ENCODE measurements at regions not wholly inside any gene's neighbourhood (a gene's known extent, or its start where the extent isn't known, plus 50 kb on each side); places are given as distances from the start of the nearest gene placed in this dataset.
A peak's percentile ranks its signal among the peaks of the same experiment; 100 is the strongest.

DNA sequence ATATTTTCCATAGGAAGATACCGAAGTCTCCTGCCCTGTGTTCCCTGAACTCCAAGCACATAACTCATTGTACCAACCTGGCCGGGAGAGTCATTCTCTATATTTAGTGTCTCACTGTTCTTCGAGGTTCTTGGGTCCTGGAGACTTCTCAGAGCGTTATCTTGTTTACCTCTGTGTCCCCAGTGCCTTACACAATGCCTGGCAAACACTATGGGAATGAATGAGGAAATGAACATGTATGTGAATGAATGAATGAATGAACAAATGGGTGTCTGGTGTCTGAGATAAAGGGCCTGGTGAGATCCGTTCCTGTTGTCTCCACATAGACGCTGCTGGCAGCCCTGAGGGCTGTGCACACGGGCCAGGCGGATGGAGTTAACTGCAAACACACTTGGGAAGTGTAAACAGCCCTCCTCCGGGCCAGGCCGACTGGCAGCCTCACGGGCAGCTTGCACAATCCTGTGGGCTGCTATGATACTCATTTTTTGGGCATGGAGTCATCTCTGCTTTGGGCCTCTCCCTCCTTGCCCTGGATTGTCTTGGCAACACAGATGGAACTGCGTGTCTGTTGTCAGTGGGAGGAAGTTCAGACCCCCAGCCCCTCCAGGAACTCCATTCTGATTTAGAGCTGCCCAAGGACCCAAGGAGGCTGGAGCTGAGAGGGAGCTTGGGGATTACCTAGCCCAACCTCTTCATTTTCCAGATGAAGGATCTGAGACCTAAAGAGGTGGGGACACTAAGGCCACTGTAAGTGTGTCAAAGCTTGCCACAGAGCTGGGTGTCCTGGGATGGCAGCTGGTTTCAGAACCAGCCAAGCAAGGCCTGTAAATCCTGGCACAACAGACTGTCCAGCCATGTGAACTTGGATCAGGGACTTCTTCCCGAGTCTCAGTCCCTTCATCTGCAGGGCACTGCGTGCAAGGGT is 124.4 kb downstream of the INHBB start (continued):
- 0 out of 2 replicates have a peak, but pooled peaks have one; percentile 49 for TF ChIP-seq TP53 (CRISPR knock-in tag; conservative IDR thresholded peaks at IDR 0.05)
- TF ChIP-seq, protein P1, sequence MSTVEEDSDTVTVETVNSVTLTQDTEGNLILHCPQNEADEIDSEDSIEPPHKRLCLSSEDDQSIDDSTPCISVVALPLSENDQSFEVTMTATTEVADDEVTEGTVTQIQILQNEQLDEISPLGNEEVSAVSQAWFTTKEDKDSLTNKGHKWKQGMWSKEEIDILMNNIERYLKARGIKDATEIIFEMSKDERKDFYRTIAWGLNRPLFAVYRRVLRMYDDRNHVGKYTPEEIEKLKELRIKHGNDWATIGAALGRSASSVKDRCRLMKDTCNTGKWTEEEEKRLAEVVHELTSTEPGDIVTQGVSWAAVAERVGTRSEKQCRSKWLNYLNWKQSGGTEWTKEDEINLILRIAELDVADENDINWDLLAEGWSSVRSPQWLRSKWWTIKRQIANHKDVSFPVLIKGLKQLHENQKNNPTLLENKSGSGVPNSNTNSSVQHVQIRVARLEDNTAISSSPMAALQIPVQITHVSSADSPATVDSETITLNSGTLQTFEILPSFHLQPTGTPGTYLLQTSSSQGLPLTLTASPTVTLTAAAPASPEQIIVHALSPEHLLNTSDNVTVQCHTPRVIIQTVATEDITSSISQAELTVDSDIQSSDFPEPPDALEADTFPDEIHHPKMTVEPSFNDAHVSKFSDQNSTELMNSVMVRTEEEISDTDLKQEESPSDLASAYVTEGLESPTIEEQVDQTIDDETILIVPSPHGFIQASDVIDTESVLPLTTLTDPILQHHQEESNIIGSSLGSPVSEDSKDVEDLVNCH (CRISPR knock-in tag; IDR thresholded peaks at IDR 0.05), result 0 out of 2 replicates have a peak, but pooled peaks have one; percentile 77
- peak; percentile 67; the same call in 1 of the 2 replicates for TF ChIP-seq ZBTB3 (CRISPR knock-in tag; IDR thresholded peaks at IDR 0.05; ENCODE audit: borderline replicate concordance, low read depth)
- peak; percentile 71 for TF ChIP-seq IRF2 (CRISPR knock-in tag; IDR thresholded peaks at IDR 0.05)
- peak; percentile 80; the same call in 1 of the 2 replicates for TF ChIP-seq ZNF317 (CRISPR knock-in tag; IDR thresholded peaks at IDR 0.05)
- no peak for TF ChIP-seq MAZ (IDR thresholded peaks at IDR 0.05; ENCODE audit: borderline replicate concordance, low read depth, low read length)
- no peak for TF ChIP-seq MAZ (CRISPR knock-in tag; IDR thresholded peaks at IDR 0.05; ENCODE audit: low read depth)
- peak; percentile 98 for TF ChIP-seq FOXO1 (CRISPR knock-in tag; IDR thresholded peaks at IDR 0.05)
- TF ChIP-seq YY1 (IDR thresholded peaks at IDR 0.05; ENCODE audit: insufficient read depth, insufficient replicate concordance, low read depth, low read length), result no peak
- peak; percentile 72; the same call in 1 of the 2 replicates for TF ChIP-seq ZNF564 (CRISPR knock-in tag; IDR thresholded peaks at IDR 0.05)
- TF ChIP-seq, protein P2, sequence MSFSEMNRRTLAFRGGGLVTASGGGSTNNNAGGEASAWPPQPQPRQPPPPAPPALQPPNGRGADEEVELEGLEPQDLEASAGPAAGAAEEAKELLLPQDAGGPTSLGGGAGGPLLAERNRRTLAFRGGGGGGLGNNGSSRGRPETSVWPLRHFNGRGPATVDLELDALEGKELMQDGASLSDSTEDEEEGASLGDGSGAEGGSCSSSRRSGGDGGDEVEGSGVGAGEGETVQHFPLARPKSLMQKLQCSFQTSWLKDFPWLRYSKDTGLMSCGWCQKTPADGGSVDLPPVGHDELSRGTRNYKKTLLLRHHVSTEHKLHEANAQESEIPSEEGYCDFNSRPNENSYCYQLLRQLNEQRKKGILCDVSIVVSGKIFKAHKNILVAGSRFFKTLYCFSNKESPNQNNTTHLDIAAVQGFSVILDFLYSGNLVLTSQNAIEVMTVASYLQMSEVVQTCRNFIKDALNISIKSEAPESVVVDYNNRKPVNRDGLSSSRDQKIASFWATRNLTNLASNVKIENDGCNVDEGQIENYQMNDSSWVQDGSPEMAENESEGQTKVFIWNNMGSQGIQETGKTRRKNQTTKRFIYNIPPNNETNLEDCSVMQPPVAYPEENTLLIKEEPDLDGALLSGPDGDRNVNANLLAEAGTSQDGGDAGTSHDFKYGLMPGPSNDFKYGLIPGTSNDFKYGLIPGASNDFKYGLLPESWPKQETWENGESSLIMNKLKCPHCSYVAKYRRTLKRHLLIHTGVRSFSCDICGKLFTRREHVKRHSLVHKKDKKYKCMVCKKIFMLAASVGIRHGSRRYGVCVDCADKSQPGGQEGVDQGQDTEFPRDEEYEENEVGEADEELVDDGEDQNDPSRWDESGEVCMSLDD (CRISPR knock-in tag; IDR thresholded peaks at IDR 0.05; ENCODE audit: borderline replicate concordance), result no peak; the same call in 1 of the 2 replicates
- no peak for TF ChIP-seq TRIM24 (CRISPR knock-in tag; IDR thresholded peaks at IDR 0.05)
- TF ChIP-seq, protein P3, sequence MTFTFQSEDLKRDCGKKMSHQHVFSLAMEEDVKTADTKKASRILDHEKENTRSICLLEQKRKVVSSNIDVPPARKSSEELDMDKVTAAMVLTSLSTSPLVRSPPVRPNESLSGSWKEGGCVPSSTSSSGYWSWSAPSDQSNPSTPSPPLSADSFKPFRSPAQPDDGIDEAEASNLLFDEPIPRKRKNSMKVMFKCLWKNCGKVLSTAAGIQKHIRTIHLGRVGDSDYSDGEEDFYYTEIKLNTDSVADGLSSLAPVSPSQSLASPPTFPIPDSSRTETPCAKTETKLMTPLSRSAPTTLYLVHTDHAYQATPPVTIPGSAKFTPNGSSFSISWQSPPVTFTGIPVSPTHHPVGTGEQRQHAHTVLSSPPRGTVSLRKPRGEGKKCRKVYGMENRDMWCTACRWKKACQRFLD (CRISPR knock-in tag; IDR thresholded peaks at IDR 0.05; ENCODE audit: borderline replicate concordance), result 0 out of 2 replicates have a peak, but pooled peaks have one; percentile 53
- TF ChIP-seq, protein P4, sequence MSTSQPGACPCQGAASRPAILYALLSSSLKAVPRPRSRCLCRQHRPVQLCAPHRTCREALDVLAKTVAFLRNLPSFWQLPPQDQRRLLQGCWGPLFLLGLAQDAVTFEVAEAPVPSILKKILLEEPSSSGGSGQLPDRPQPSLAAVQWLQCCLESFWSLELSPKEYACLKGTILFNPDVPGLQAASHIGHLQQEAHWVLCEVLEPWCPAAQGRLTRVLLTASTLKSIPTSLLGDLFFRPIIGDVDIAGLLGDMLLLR (CRISPR knock-in tag; IDR thresholded peaks at IDR 0.05), result no peak
- TF ChIP-seq ZNF7 (CRISPR knock-in tag; IDR thresholded peaks at IDR 0.05), result peak; percentile 59
- TF ChIP-seq FLYWCH1 (CRISPR knock-in tag; IDR thresholded peaks at IDR 0.05), result no peak
- TF ChIP-seq, protein P5, sequence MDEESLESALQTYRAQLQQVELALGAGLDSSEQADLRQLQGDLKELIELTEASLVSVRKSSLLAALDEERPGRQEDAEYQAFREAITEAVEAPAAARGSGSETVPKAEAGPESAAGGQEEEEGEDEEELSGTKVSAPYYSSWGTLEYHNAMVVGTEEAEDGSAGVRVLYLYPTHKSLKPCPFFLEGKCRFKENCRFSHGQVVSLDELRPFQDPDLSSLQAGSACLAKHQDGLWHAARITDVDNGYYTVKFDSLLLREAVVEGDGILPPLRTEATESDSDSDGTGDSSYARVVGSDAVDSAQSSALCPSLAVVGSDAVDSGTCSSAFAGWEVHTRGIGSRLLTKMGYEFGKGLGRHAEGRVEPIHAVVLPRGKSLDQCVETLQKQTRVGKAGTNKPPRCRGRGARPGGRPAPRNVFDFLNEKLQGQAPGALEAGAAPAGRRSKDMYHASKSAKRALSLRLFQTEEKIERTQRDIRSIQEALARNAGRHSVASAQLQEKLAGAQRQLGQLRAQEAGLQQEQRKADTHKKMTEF (CRISPR knock-in tag; IDR thresholded peaks at IDR 0.05), result peak; percentile 96
- TF ChIP-seq SRSF9 (IDR thresholded peaks at IDR 0.05; ENCODE audit: borderline replicate concordance, insufficient read depth, low read depth, low read length, poor library complexity, severe bottlenecking), result no peak
- TF ChIP-seq ZNF256 (CRISPR knock-in tag; conservative IDR thresholded peaks at IDR 0.05), result no peak
- TF ChIP-seq EED (CRISPR knock-in tag; IDR thresholded peaks at IDR 0.05), result no peak
